ENCODE measurements at regions not wholly inside any gene's neighbourhood (a gene's known extent, or its start where the extent isn't known, plus 50 kb on each side); places are given as distances from the start of the nearest gene placed in this dataset.

GRCh38 chr10:123471811-123472210 lies 194.3 kb upstream of the GPR26 start:
- TF ChIP-seq CTCF (IDR thresholded peaks at IDR 0.05) = no peak
- TF ChIP-seq POLR2A (IDR thresholded peaks at IDR 0.05) = no peak
- no peak for TF ChIP-seq POLR2AphosphoS5 (IDR thresholded peaks at IDR 0.05)
